ENCODE measurements at regions not wholly inside any gene's neighbourhood (a gene's known extent, or its start where the extent isn't known, plus 50 kb on each side); places are given as distances from the start of the nearest gene placed in this dataset.

- no peak for TF ChIP-seq POLR2A (IDR thresholded peaks at IDR 0.05)
- no peak for TF ChIP-seq CTCF (IDR thresholded peaks at IDR 0.05)
Observed at GRCh38 chr7:83786858-83787257, 137.9 kb upstream of the SEMA3E start.

Measured in right lobe of liver (tissue), 4 donors.